Esophagus muscularis mucosa (tissue), 4 donors: ENCODE measurements at regions not wholly inside any gene's neighbourhood (a gene's known extent, or its start where the extent isn't known, plus 50 kb on each side); places are given as distances from the start of the nearest gene placed in this dataset.

Experiments
- DNase-seq: peaks from one replicate; pipeline ENCODE4 v3.0.0-alpha.2; 2017; ENCODE audit errors: extremely low spot score
- H3K27ac ChIP-seq, 4 donors: fragments of 200-600 bp; sonication (generic); replicated peaks in 1 of 4; 1 replicate in 3 of 4; 2 replicates in 1 of 4; pipeline ENCODE4 v1.5.1; 2016 to 2019; ENCODE audit warnings: mild to moderate bottlenecking in 1 of 4
- H3K27me3 ChIP-seq, 4 donors: fragments of 200-600 bp; sonication (generic); one replicate each; pipeline versions ENCODE4 v1.5.1 to v1.6.0; 2016 to 2019
- H3K36me3 ChIP-seq, 4 donors: fragments of 200-600 bp; sonication (generic); one replicate each; pipeline ENCODE4 v1.5.1; 2016 to 2019
- H3K4me1 ChIP-seq, 4 donors: fragments of 200-600 bp; sonication (generic); one replicate each; pipeline ENCODE4 v1.5.1; 2016 to 2019
- H3K4me3 ChIP-seq, 4 donors: fragments of 200-600 bp; sonication (generic); 1 replicate in 2 of 4; 2 replicates in 2 of 4; pipeline ENCODE4 v1.5.1; 2016 to 2019; ENCODE audit warnings: mild to moderate bottlenecking in 4 of 4, moderate library complexity in 1 of 4
- H3K9me3 ChIP-seq, 4 donors: fragments of 200-600 bp; sonication (generic); 1 replicate in 3 of 4; 2 replicates in 1 of 4; pipeline ENCODE4 v1.5.1; 2016 to 2019
- CTCF ChIP-seq, 3 experiments: fragments of 200-600 bp in 2 of 3; fragments of 450-650 bp in 1 of 3; sonication (generic) in 2 of 3; IDR thresholded peaks; one replicate each; pipeline ENCODE4 v1.5.1; 2017 to 2019; ENCODE audit warnings: antibody characterized with exemption in 3 of 3, mild to moderate bottlenecking in 2 of 3, moderate library complexity in 1 of 3
- EP300 ChIP-seq: sonication (generic); formaldehyde crosslinking; IDR thresholded peaks from one replicate; pipeline ENCODE4 v1.6.1; 2017; ENCODE audit warnings: antibody characterized with exemption
- POLR2A ChIP-seq: fragments of 450-650 bp; IDR thresholded peaks from one replicate; pipeline ENCODE4 v1.6.1; 2017; ENCODE audit warnings: antibody characterized with exemption, moderate library complexity, mild to moderate bottlenecking, low read depth
- POLR2AphosphoS5 ChIP-seq, 2 donors: sonication (generic); formaldehyde crosslinking; IDR thresholded peaks; one replicate each; pipeline ENCODE4 v1.6.1; 2017; ENCODE audit warnings: antibody characterized with exemption in 2 of 2
- WGBS: methylation state at CpG from one replicate; pipeline ENCODE4 v1.1.5; 2018; 5-methylcytosine and 5-hydroxymethylcytosine counted together
- intact Hi-C: fragments of 100-400 bp; cut with DNase I; formaldehyde crosslinking; loops from one replicate; pipeline ENCODE4 v1.15.1; 2023

- H3K9me3 ChIP-seq: peaks cover 0 to 10% (median 2%) of the 10 kb centered on the region in 4 donors
- H3K27ac ChIP-seq: peak overlapping the region in 2 of 4 donors; percentile 36 to 53
- H3K27me3 ChIP-seq: no peaks in the 10 kb centered on the region
- no peak for TF ChIP-seq POLR2AphosphoS5 (IDR thresholded peaks at IDR 0.05)
- H3K36me3 ChIP-seq: no peaks in the 10 kb centered on the region
- 69% methylated on average over 5 of the region's 5 CpGs for WGBS
- no peaks in the 10 kb centered on the region for H3K4me1 ChIP-seq
- intact Hi-C loops: no loop called here
- DNase-seq: no peak
- no peak overlapping the region for H3K4me3 ChIP-seq
Measured at GRCh38 chr9:106575823-106576222, 287.1 kb upstream of the ZNF462 start.

- 76% methylated on average over 5 of the region's 7 CpGs for WGBS
- TF ChIP-seq POLR2AphosphoS5 (IDR thresholded peaks at IDR 0.05) (no peak), CTCF (IDR thresholded peaks at IDR 0.05) (no peak), POLR2A (no peak), EP300 (no peak)
- intact Hi-C loops: no loop called here
- Histone ChIP-seq H3K27me3 (no peaks in the 10 kb centered on the region), H3K36me3 (no peaks in the 10 kb centered on the region), H3K9me3 (peaks cover 0 to 10% (median 1%) of the 10 kb centered on the region in 4 donors), H3K27ac (peak overlapping the region in 3 of 4 donors; percentile 31 to 53 (median 36)), H3K4me3 (no peak overlapping the region), H3K4me1 (no peaks in the 10 kb centered on the region)
- no peak for DNase-seq
Measured at GRCh38 chr9:106576232-106576760, 286.7 kb upstream of the ZNF462 start.

GRCh38 chr9:106577121-106577520 is 285.8 kb upstream of the ZNF462 start:
- H3K27me3 ChIP-seq: no peaks in the 10 kb centered on the region
- peaks cover 0 to 10% (median 1%) of the 10 kb centered on the region in 4 donors for H3K9me3 ChIP-seq
- H3K27ac ChIP-seq: no peak overlapping the region
- H3K4me1 ChIP-seq: no peaks in the 10 kb centered on the region
- no peak overlapping the region for H3K4me3 ChIP-seq
- no peak for DNase-seq
- intact Hi-C loops: no loop called here
- TF ChIP-seq POLR2A (no peak), POLR2AphosphoS5 (IDR thresholded peaks at IDR 0.05) (no peak), CTCF (IDR thresholded peaks at IDR 0.05) (no peak), EP300 (no peak)
- no peaks in the 10 kb centered on the region for H3K36me3 ChIP-seq

GRCh38 chr9:106580546-106580945 is 282.4 kb upstream of the ZNF462 start:
- no peak overlapping the region for H3K4me3 ChIP-seq
- TF ChIP-seq CTCF (IDR thresholded peaks at IDR 0.05): no peak
- no peak for TF ChIP-seq POLR2A
- TF ChIP-seq POLR2AphosphoS5 (IDR thresholded peaks at IDR 0.05): no peak
- no peak for TF ChIP-seq EP300
- intact Hi-C loops: no loop called here

GRCh38 chr9:106581973-106582372 is 281.0 kb upstream of the ZNF462 start:
- TF ChIP-seq CTCF (IDR thresholded peaks at IDR 0.05) (no peak), EP300 (no peak), POLR2AphosphoS5 (IDR thresholded peaks at IDR 0.05) (no peak), POLR2A (no peak)
- Histone ChIP-seq H3K9me3 (peaks cover 0 to 10% (median 1%) of the 10 kb centered on the region in 4 donors), H3K4me1 (no peaks in the 10 kb centered on the region), H3K4me3 (no peak overlapping the region), H3K27ac (no peak overlapping the region), H3K27me3 (no peaks in the 10 kb centered on the region), H3K36me3 (no peaks in the 10 kb centered on the region)
- intact Hi-C loops: no loop called here
- 96% methylated on average over 6 of the region's 6 CpGs for WGBS
- DNase-seq: no peak

More at GRCh38 chr9:106580546-106580945, 282.4 kb upstream of the ZNF462 start:
- H3K9me3 ChIP-seq: peaks cover 0 to 10% (median 1%) of the 10 kb centered on the region in 4 donors
- no peaks in the 10 kb centered on the region for H3K36me3 ChIP-seq
- DNase-seq: no peak
- no peaks in the 10 kb centered on the region for H3K27me3 ChIP-seq
- WGBS: 56% methylated on average over 1 of the region's 1 CpG
- no peaks in the 10 kb centered on the region for H3K4me1 ChIP-seq
- H3K27ac ChIP-seq: no peak overlapping the region
